GM13976 (cell line): ENCODE measurements at regions not wholly inside any gene's neighbourhood (a gene's known extent, or its start where the extent isn't known, plus 50 kb on each side); places are given as distances from the start of the nearest gene placed in this dataset.

ENCODE experiments used
- DNase-seq: peaks from one replicate; pipeline ENCODE4 v3.0.0; 2012; ENCODE audit warnings: low spot score
- CTCF ChIP-seq: IDR thresholded peaks from 2 replicates; pipeline ENCODE4 v1.5.1; 2012; ENCODE audit warnings: borderline replicate concordance, mild to moderate bottlenecking; ENCODE audit not compliant: insufficient read depth; ENCODE audit errors: extremely low read depth, missing control alignments, control extremely low read depth
- in situ Hi-C: fragments of 300-500 bp; cut with MboI; formaldehyde crosslinking; loops from one replicate; pipeline ENCODE4 v1.12.0; 2022; ENCODE audit warnings: low sequenced_read_pairs, mixed read lengths, inconsistent platforms; ENCODE audit not compliant: unreplicated experiment

GRCh38 chr12:88351146-88351545, 209.0 kb downstream of the TMTC3 start:
- in situ Hi-C loops: no loop called here
- TF ChIP-seq CTCF: no peak
- no peak for DNase-seq

- no peak for TF ChIP-seq CTCF
- DNase-seq: no peak
- in situ Hi-C loops: no loop called here
Observed at GRCh38 chr12:88354691-88355090, 212.6 kb downstream of the TMTC3 start.

GRCh38 chr12:88360343-88360742, 218.2 kb downstream of the TMTC3 start:
- in situ Hi-C loops: no loop called here
- DNase-seq: no peak
- TF ChIP-seq CTCF: no peak

DNA sequence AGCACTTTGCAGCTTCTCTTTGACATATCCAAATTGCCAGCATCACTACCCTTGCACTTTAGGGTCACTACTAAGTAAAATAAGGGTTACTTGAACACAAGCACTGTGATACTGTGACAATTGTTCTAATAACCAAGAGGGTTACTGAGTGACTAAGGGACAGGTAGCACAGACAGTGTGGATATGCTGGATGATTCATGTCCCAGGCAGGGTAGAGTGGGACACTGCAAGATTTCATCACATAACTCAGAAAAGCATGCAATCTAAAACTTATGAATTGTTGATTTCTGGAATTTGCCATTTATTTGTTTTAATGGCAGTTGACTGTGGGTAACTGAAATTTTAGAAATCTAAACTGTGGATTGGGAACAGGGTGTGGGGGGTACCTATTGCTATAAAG, 218.8 kb downstream of the KITLG start:
- TF ChIP-seq CTCF: no peak
- no peak for DNase-seq
- in situ Hi-C loops: no loop called here

GRCh38 chr12:88362439-88362838, 217.8 kb downstream of the KITLG start:
- no peak for DNase-seq
- in situ Hi-C loops: no loop called here
- no peak for TF ChIP-seq CTCF

DNA sequence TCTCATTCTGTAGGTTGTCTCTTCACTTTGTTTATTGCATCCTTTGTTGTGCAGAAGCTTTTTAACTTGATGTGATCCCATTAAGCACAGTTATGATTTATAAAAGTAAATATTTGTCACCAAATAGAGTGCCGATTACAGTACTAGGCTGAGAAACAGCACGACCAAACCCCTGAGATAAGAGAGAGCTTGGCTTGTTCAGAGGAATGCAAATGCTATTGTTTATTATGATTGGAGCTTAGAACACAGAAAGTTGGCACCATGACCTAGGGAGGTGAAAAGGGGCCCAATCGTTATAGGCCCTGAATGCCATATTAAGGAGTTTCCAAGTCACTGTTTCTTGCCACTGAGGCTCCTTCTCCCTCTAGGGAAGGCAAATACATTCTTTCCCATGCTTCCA, 214.9 kb downstream of the KITLG start:
- no peak for TF ChIP-seq CTCF
- in situ Hi-C loops: no loop called here
- no peak for DNase-seq

DNA sequence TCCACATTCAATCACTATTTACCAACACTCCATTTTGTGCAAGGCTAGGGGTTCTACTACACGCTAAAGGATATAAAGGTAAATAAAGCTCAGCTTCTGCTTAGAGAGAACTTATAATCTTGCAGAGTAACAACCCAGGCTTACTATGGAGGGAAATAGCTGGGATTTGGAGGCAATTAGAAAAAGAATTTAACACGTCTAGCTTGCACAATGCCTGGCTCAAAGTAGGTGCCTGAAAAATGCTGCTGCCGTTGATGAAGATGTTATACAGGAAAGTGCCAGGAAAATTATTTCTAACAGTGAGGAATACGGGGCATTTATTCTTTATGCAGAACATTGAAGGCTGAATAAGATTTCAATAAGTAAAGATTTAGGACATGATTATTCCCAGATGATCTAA, 214.2 kb downstream of the KITLG start:
- no peak for TF ChIP-seq CTCF
- no peak for DNase-seq
- in situ Hi-C loops: no loop called here
